ENCODE measurements at regions not wholly inside any gene's neighbourhood (a gene's known extent, or its start where the extent isn't known, plus 50 kb on each side); places are given as distances from the start of the nearest gene placed in this dataset.
"Not testable (repeated sequence)": the region's sequence is repeated elsewhere in the genome, so short reads cannot be mapped to it uniquely, and the experiment has no call there.

GRCh38 chr22:19599626-19600243 lies 75.5 kb upstream of the CLDN5 start:
- no peak for DNase-seq (ENCODE audit: low read depth)

GRCh38 chr22:19603346-19603745 lies 79.1 kb upstream of the CLDN5 start:
- not testable (repeated sequence) for DNase-seq (ENCODE audit: low read depth)

GRCh38 chr22:19603767-19604166 lies 79.6 kb upstream of the CLDN5 start:
- no peak for DNase-seq (ENCODE audit: low read depth)

- DNase-seq (ENCODE audit: low read depth): no peak
These were observed 80.6 kb upstream of the CLDN5 start for GRCh38 chr22:19604711-19605268.

- no peak for DNase-seq (ENCODE audit: low read depth)
These were observed 81.5 kb upstream of the CLDN5 start for GRCh38 chr22:19605508-19606331.

- DNase-seq (ENCODE audit: low read depth): no peak
These were observed 82.4 kb upstream of the CLDN5 start for GRCh38 chr22:19606332-19607191.

GRCh38 chr22:19607192-19608002 lies 83.2 kb upstream of the CLDN5 start:
- no peak for DNase-seq (ENCODE audit: low read depth)

- DNase-seq (ENCODE audit: low read depth): no peak
These were observed 83.9 kb upstream of the CLDN5 start for GRCh38 chr22:19608003-19608690.

- not testable (repeated sequence) for DNase-seq (ENCODE audit: low read depth)
These were observed 85.5 kb upstream of the CLDN5 start for GRCh38 chr22:19609753-19610152.

- DNase-seq (ENCODE audit: low read depth): no peak
These were observed 86.5 kb upstream of the CLDN5 start for GRCh38 chr22:19610518-19611253.

GRCh38 chr22:19611590-19611989 lies 87.4 kb upstream of the CLDN5 start:
- DNase-seq (ENCODE audit: low read depth): no peak

GRCh38 chr22:19612866-19613572 lies 88.8 kb upstream of the CLDN5 start:
- DNase-seq (ENCODE audit: low read depth): no peak

GRCh38 chr22:19614536-19614863 lies 90.3 kb upstream of the CLDN5 start:
- no peak for DNase-seq (ENCODE audit: low read depth)

GRCh38 chr22:19615001-19615461 lies 90.8 kb upstream of the CLDN5 start:
- no peak for DNase-seq (ENCODE audit: low read depth)

- no peak for DNase-seq (ENCODE audit: low read depth)
These were observed 91.8 kb upstream of the CLDN5 start for GRCh38 chr22:19615867-19616581.

- DNase-seq (ENCODE audit: low read depth): no peak
These were observed 94.9 kb upstream of the SEPTIN5 start for GRCh38 chr22:19619144-19620009.

- no peak for DNase-seq (ENCODE audit: low read depth)
These were observed 93.4 kb upstream of the SEPTIN5 start for GRCh38 chr22:19620742-19621371.
